Epidermal melanocyte (primary cell): ENCODE measurements at regions not wholly inside any gene's neighbourhood (a gene's known extent, or its start where the extent isn't known, plus 50 kb on each side); places are given as distances from the start of the nearest gene placed in this dataset.
"Not testable (repeated sequence)": the region's sequence is repeated elsewhere in the genome, so short reads cannot be mapped to it uniquely, and the experiment has no call there.

Experiments
- DNase-seq: peaks from one replicate; pipeline ENCODE4 v3.0.0; 2011; ENCODE audit warnings: low spot score; ENCODE audit not compliant: insufficient read length

DNA sequence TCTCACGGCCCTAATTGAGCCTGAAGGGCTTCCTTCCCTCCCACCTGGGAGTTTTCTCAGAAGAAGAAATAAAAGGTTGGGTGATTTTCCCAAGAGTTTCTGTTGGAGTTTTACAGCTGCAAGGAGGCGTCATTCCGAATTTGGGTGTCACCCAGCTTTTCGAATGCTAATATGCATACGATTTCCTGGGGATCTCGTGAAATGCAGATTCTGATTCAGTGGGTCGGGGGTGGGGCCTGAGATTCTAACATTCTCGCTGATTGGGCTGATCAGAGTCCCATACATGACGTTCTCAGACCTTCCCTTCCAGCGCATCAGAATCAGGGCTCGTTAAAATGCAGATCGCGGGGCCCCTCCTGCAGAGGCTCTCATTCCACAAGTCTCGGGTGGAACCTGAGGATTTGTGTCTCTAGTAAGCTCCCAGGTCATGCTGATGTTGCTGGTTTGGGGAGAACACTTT, 125.8 kb upstream of the STX18 start:
- no peak for DNase-seq

DNA sequence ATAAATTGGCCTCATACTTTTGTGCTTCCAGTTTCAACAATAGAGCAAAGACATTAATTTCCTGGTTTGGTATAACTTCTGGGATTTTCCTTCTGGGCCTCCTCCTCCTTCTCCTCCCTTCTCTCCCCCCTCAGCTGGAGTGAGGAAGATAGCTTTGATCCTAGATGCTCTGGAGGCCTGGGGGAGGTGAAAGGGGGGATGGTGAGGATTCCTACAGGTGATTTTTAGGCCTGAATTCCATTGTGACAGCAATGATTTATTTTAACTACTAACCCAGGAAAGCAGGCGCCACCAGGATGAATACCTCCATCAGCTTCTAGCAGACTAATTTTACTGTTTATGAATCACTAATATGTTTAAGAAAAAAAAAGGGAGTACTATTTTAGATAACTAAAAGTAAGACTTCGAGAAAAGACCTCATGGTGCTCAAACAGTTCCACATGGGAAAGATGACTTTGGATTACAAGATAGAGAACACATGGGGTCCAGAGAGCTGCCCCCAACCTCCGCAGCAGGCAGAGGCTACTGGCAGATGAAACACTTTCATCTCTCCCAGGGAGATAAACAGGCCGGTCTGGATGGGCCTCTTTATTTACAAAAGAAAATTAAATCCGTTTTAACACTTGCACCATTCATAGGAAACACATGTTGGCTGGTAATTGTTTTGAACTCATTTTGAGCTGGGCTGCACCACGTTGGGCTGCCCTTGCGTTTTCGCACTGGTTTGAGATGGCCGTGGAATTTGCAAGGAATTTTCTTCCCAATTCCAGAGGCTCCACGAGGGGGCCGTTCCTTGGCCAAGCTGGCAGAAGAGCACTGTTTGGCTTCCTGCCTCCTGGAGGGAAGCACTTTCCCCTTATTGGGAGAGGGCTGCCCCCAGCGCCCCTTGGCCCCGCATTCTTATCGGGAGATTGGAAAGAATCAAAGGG, 125.1 kb upstream of the STX18 start:
- peak; percentile 30 for DNase-seq

DNA sequence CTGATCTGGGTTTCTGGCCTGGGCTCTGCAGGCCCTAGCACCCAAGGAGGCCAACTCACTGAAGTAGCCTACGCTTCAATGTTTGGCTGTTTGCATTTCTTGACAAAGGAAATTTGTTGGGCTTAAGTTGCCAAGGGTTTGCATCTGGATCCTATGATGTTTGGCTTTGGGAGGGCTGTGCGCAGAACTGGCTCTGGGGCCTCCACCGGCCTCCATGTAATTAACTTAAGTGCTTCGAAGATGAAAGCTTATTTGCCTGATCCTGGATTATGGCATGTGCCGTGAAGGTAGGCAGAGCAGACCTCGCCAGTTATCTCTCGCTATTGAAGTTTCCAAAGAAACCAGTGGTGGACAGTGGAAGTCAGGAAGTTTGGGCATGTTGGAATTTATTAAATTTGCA, 124.3 kb upstream of the STX18 start:
- no peak for DNase-seq

DNA sequence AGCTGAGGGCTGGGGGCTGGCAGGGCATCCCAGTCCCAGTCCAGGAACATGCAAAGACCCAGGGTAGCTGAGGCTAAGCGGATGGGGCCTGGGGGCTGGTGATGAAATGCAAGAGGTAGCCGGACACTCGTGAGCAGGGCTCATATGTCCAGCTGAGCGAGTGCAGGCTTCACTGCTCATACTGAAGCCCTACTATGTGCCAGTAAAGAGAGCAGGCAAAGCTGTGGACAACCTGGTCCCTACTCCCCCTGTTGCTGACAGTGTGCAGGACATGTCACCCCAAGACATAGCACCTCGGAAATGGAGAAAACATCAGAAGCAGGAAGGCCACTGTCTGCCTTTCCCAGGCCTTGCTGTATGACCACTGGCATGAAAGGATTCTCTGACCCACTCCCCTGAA, 122.4 kb upstream of the STX18 start:
- no peak for DNase-seq

DNA sequence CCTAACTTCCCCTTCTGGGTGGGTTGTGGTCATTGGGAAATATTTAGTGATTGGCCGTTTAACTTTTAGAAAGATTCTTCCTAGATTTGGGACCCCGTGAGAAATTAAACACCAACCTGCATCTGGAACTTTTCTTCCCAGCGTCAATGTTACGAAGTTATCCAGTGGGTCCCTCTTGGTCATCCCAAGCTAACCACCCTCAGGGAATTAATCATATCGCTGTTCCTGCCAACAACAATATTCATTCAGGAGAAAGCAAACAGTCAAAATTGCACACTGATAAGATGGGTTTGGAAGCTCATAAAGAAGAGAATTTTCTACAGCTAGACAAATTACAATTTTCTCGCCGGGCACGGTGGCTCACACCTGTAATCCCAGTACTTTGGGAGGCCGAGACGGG, 121.2 kb upstream of the STX18 start:
- no peak for DNase-seq

DNA sequence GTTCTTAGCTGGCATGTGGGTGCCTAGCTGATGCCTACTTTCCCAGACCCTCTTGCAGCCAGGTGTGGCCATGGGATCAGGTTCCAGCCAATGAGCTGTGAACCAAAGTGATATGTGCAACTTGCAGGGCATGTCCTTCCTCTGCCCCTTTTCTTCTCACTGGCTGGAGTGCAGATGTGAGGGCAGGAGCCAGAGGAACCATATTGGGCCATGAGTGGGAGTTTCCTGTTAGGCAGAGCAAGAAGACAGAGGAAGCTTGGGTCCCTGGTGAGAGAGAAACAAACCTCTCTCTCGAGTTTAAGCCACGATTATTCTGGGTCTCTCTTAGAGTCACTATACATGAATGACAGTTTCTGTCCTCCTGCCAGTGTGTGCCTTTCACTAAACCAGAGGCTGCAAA, 120.4 kb upstream of the STX18 start:
- DNase-seq = no peak

DNA sequence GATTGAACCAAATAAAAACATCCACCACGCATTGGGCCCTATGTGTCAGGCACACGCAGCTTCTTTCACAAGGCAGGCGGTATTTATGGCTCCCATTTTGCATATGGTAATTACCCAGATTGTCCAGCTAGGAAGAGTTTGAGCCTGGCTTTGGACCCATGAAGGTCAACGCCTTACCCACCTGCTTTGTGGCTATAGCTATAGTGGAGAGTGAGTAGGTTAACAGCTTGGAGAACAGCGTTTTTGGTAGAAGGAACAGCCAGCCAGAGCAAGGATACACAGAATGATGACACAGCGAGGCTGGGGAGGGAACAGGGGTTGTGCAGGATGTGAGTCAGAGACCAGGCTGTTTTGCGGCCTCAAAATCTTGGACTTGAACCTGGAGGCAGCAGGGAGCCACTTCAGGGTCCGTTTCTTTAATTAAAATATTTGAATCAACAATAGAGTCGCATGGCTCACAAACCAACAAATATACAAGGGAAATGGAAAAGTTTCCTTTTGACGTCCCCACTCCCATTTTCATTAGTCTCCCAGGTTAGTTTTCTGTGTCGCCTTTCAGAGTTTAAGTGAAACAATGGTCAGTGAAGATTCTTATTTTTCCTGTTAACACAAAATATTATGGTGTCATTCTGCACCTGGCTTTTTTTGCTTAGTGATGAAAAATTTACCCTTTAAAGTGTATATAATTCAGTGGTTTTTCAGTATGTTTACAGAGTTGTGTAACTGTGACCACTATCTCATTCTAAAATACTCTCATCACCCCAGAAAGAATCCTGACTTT, 118.2 kb upstream of the STX18 start:
- DNase-seq = no peak

DNA sequence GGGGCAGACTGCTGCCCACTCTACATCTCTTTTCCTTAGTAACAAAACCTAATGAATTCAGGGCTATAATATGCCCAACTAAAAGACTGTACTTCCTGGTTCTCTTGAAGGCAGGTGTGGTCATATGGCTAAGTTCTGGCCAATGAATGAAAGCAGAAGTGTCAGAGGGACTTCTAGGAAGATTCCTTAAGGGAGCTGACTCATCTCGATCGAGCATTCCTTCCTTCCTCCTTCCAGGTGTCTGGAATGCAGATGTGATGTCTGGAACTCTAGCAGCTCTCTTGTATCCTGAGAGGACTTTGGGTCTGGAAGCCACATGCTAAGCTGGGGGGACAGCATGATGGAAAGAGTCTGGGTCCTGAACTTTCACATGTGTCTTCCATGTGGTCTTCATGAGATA, 116.2 kb upstream of the STX18 start:
- no peak for DNase-seq

DNA sequence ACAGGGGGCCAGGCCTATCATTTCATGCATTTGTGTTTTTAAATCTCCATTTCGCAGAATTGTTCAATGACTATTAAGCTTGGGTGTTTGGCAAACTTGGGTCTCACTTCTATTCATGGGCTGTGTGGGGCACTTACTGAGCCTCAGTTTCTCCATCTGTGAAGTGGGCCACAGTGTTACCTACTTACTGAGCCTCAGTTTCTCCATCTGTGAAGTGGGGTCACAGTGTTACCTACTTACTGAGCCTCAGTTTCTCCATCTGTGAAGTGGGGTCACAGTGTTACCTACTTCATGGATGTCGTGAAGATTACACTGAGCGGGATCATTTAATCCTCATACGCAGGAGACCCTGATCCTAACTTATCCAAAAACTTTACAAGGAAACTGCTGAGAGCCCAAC, 115.1 kb upstream of the STX18 start:
- no peak for DNase-seq

DNA sequence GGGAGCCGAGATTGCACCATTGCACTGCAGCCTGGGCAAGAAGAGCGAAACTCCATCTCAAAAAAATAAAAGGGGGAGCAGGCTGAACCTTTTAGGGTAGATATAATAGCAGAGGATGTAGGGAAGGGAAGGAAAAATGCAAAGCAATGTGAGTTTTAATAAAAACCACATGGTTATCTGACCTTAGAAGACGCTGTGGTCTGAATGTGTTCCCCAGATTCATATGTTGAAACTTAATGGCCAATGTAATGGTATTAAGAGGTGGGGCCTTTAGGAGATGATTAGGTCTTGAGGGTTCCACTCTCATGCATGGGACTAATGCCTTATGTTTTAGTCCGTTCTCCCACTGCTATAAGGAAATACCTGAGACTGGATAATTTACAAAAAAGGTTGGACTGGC, 114.1 kb upstream of the STX18 start:
- no peak for DNase-seq

DNA sequence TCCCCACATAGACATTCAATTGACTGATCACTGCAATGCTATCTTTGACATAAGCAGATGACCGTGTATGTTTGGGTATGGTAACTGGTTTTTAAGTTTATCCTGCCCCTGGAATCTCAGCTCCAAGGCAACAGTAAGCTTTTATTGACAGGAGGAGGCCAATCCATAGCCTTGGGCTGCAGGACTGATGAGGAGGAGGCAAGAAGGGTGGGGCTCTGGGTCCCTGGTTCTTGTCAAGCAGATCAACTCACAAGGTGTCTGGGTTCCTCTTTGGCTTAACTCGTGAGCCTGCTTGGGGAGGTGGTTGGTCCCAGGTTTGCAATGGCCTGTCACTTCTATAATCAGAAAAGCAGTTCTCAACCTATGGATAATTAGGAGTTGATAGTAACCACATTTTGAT, 113.2 kb upstream of the STX18 start:
- DNase-seq = no peak

DNA sequence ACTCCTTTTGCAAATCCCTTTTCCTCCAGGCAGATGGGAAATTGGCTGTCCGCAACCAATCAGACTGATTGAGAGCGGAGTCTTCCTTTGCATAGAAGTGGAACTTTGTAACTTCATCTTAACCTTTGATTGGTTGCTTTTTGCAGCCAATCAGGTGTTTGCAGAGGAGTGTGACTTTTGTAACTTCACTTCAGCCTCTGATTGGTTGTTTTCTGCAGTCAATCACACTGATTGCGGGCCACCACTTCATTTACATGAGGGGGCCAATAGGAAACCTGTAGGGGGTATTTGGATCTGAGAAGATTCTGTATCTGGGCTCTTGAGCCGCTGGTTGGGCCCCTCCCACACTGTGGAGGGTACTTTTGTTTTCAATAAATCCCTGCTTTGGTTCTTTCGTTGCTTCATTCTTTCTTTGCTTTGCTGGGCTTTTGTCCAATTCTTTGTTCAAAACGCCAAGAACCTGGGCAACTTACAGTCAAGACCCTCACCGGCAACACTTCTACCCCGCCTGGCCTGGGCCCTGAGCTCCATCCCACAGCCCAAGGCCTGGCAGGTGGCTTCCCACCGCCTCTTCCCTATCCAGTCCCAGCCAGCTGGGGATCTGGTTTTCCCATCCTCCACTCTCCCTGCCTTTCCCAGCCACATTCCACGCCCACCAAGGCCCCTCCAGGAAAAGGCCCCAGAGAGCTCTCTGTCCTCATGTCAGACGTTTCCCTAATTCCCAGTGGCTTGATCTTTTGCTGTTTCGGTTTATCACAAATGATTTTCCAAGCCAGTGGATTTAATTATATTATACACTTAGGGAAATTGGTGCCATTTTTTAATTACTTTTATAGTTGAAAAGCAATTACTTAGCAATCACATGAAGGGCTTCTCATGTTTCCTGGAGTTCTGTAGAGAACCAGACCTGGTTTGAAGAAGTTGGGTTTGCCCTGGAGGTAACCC, 110.2 kb upstream of the STX18 start:
- DNase-seq = no peak

DNA sequence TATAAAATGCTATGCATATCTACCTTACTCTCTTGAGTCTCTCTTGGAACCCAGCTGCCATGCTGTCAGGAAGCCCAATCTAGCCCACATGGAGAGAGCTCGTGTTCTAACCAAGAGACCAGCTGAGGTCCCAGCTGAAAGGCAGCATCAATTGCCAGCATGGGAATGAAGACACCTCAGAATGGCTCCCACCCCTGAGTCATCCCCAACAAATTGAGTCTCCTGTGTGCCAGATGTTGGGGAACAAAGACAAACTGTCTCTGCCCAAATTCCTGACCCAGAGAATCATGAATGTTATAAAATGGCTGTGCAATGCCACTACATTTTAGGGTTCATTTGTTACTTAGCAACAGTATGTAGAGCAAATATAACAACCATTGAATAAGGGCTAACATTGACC, 105.2 kb upstream of the STX18 start:
- no peak for DNase-seq

DNA sequence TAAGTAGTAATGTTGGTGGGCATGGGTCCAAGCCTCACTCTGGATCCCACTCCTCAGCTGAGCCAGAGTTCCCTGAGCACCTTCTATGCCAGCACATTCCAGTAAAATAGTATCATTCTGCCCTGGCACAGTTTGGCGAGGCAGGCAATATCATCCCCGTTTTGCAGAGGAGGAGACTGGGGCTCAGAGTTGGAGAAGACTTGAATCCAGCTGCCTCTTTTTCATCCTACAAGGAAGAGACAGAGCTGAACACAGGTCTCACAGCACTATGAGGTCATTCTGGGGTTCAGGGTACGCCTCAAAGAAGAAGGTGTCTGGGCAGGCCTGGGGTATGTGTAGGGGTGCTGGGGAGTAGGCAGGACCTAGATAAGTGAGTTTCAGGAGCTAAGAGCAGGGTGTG, 103.9 kb upstream of the STX18 start:
- no peak for DNase-seq

DNA sequence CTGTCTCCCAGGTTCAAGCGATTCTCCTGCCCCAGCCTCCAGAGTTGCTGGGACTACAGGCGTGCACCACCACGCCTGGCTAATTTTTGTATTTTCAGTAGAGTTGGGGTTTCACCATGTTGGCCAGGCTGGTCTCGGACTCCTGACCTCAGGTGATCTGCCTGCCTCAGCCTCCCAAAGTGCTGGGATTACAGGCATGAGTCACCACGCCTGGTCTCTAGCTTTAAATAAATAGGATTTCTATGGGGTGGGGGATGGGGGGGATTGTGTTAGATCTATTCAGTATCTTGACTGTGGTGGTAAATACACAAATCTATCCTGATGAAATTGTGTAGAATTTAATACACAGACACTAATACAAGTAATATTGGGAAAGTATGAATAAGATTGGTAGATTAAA, 102.4 kb upstream of the STX18 start:
- not testable (repeated sequence) for DNase-seq

DNA sequence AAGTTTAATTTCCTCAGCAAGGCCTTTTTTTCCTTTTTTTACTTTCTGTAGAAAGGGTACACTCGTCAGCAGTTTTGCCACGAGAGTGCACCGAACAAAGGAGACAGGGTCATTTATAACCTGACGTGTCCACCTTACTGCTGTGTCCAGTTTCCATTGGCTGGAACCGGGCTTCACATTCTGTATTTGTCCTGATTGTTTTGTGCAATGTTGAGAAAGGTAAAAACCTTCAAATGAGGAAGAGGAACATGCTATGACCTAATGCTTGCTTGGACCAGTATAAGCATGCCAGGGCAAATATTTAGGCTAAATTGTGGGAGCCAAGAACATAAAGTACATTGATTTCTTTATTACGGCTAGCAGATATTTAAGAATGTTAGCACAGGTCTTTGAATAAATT, 101.9 kb upstream of the STX18 start:
- not testable (repeated sequence) for DNase-seq

DNA sequence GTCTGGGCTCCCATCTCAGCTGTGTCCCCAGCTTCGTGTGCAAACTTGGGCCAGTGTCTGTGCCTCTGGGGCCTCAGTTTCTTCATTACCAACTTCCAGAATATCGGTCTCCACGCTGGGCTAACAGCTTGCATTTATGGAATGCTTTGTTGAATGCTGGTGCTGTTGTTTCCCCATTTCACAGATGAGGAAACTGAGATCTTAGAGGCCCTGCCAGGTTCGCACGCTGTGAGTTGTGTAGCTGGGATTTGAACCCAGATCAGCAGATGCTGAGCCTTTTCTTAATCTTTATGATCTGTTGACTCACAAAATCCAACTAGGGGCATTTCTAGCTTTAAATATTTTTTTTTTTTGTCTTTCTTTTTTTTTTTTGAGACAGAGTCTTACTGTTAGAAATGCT, 101.5 kb upstream of the STX18 start:
- no peak for DNase-seq

DNA sequence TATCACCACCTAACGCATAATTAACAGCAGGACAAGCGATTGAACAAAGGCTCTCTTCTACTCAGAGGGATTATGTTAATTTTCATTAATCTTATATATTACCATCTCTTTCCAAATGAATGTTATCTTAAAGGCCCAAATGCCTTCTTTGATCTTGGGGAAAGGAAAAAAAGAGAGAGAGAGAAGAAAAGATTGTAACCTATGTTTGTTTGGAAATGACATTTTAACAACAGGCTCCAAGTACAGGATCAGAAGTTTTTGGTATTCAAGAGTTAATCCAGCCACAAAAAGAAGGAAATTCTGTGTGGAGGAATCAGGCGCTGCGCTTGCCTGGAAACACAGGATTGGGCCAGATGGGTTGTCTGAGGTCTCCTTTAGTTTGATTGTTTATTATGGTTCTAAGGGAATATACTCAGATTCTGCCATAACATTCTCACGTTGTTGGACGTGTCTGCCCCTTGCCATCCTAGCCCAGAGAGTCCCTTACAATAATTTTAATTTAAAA, 100.7 kb upstream of the STX18 start:
- no peak for DNase-seq

DNA sequence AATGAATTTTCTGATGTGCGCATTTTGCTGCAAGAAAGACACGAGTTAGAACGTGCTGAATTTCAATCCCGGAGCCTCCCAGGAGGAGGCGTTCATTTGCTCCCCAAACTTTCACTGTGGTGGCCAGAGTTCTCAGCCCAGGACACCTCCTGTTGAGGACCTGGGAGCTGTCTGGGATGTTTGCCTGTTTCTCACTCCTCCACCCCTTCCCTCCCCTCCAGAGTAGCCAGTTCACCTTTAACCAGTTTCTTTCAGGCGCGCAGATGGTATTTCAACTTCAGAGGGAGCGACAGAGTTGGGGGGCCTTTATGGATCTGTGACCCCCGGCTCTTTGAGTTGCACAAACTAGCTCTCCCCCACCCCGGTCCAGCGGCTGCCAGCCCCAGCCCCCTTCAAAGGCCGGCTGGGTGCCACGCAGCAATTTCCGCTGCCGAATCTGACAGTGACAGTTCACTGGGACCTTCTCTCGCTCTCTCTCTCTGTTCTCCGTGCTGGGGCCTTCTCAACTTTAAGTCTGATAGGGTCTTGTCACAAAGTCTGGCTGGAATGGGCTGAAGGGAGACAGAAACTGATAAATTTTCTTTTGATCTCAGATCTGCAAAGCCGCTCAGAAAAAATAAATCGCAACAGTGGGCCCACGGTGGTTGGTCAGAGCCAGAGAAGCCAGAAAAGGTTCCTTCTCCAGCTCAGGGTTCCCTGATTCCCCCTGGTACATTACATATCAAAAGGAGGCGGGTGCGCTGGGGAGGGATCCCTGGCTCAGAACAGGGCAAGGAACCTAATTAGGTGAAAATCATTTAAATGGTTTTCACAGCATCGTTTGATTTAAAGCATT, 100.0 kb upstream of the STX18 start:
- DNase-seq = no peak

DNA sequence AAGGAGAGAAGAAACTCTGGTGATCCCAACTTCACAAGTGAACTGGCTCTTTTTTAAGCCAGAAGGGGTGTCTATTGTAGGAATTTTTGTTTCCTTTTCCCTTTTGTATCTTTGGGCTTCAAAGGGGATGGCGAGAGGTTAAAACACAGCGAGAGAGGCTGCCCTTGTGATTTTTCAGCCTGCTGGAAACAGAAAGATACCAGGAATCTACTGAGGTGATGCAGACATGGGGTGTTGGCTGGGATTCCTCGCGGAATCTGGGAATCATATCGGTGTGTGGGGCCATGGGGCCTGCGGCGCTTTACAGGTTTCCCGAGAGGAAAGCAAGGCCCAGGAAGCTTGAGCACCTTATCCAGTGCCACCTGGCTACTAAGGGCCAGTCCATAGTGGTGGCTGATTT, 99.4 kb upstream of the STX18 start:
- DNase-seq = no peak
